Right cardiac atrium (tissue), 5 donors: ENCODE measurements at regions not wholly inside any gene's neighbourhood (a gene's known extent, or its start where the extent isn't known, plus 50 kb on each side); places are given as distances from the start of the nearest gene placed in this dataset.
A peak's percentile ranks its signal among the peaks of the same experiment; 100 is the strongest.

Experiments used
- ATAC-seq, 2 donors: fragments of 200-7000 bp; cut with Tn5 transposase; one replicate each; pipeline versions ENCODE4 v1.8.0 to v1.9.1; 2020; ENCODE audit warnings: moderate library complexity in 2 of 2, mild to moderate bottlenecking in 1 of 2
- DNase-seq, 3 donors: peaks; one replicate each; pipeline ENCODE4 v3.0.0-alpha.2; 2020
- H3K27ac ChIP-seq: one replicate; pipeline ENCODE4 v1.5.1; 2013; ENCODE audit warnings: mild to moderate bottlenecking, low read length, control low read depth, moderate library complexity
- H3K27me3 ChIP-seq: one replicate; pipeline ENCODE4 v1.6.1; 2013; ENCODE audit not compliant: control insufficient read depth, insufficient read depth
- H3K4me1 ChIP-seq: one replicate; pipeline ENCODE4 v1.6.1; 2013; ENCODE audit warnings: low read length; ENCODE audit not compliant: control insufficient read depth, insufficient read depth
- H3K4me3 ChIP-seq: one replicate; pipeline ENCODE4 v1.5.1; 2013; ENCODE audit warnings: low read length, control low read depth
- H3K9me3 ChIP-seq: one replicate; pipeline ENCODE4 v1.6.1; 2013; ENCODE audit warnings: low read length; ENCODE audit not compliant: control insufficient read depth
- WGBS: extraction: QIAGEN DNeasy Blood & Tissue Kit; methylation state at CpG from one replicate; pipeline ENCODE4 v1.1.7; 2013; 5-methylcytosine and 5-hydroxymethylcytosine counted together
- intact Hi-C, 4 donors: fragments of 100-400 bp; cut with DNase I; formaldehyde crosslinking; loops; one replicate each; pipeline versions ENCODE4 v1.11.0 to v1.14.0; 2022 to 2023
- donor health status: healthy with polysubstance abuse.
- donor health status: DM: no; HTN: yes; CAD: no.
- donor health status: DM: no; HTN: no; CAD: no.
- donor health status: DM: no; HTN: yes; CAD: no; lungs with severe emphysema.
- donor health status: DM: yes; HTN: yes; CAD: no.

- H3K9me3 ChIP-seq, result no peaks in the 10 kb centered on the region
- H3K4me3 ChIP-seq, result no peak overlapping the region
- intact Hi-C loops, result no loop called here
- no peaks in the 10 kb centered on the region for H3K27me3 ChIP-seq
- H3K27ac ChIP-seq, result no peak overlapping the region
- DNase-seq, result no peak
- no peak for ATAC-seq
- peaks cover 3% of the 10 kb centered on the region for H3K4me1 ChIP-seq
Observed at GRCh38 chr4:11628093-11628725, 199.5 kb upstream of the HS3ST1 start.

- H3K9me3 ChIP-seq, result no peaks in the 10 kb centered on the region
- no peak for ATAC-seq
- H3K4me3 ChIP-seq, result no peak overlapping the region
- intact Hi-C loops, result no loop called here
- 87% methylated on average over 4 of the region's 4 CpGs for whole genome bisulfite sequencing
- no peak overlapping the region for H3K27ac ChIP-seq
- H3K4me1 ChIP-seq, result peaks cover 5% of the 10 kb centered on the region
- no peak for DNase-seq
- H3K27me3 ChIP-seq, result no peaks in the 10 kb centered on the region
Observed at GRCh38 chr4:11626066-11626465, 197.4 kb upstream of the HS3ST1 start.

- intact Hi-C loops, result no loop called here
- Histone ChIP-seq H3K9me3 (no peaks in the 10 kb centered on the region), H3K27me3 (no peaks in the 10 kb centered on the region), H3K4me3 (no peak overlapping the region), H3K27ac (no peak overlapping the region), H3K4me1 (peaks cover 5% of the 10 kb centered on the region)
- peak; percentile 67 to 85 for ATAC-seq
- WGBS, result 60% methylated on average over 7 of the region's 7 CpGs
- peak; percentile 24 to 69 (median 49) for DNase-seq
Observed at GRCh38 chr4:11625211-11625610, 196.5 kb upstream of the HS3ST1 start.

- Histone ChIP-seq H3K27ac (peak overlapping the region; percentile 39), H3K27me3 (no peaks in the 10 kb centered on the region), H3K9me3 (no peaks in the 10 kb centered on the region), H3K4me1 (peaks cover 5% of the 10 kb centered on the region), H3K4me3 (no peak overlapping the region)
- intact Hi-C loops, result no loop called here
- ATAC-seq (peak; percentile 20 to 67), DNase-seq (no peak)
- 41% methylated on average over 2 of the region's 2 CpGs for WGBS
Observed at GRCh38 chr4:11624370-11624769, 195.7 kb upstream of the HS3ST1 start.

GRCh38 chr4:11623726-11624037 is 195.0 kb upstream of the HS3ST1 start:
- DNase-seq, result peak in 1 of 3 donors; percentile 34
- H3K27me3 ChIP-seq, result no peaks in the 10 kb centered on the region
- no peak overlapping the region for H3K27ac ChIP-seq
- 66% methylated on average over 1 of the region's 1 CpG for whole genome bisulfite sequencing
- no peaks in the 10 kb centered on the region for H3K9me3 ChIP-seq
- H3K4me1 ChIP-seq, result peaks cover 5% of the 10 kb centered on the region
- no peak overlapping the region for H3K4me3 ChIP-seq
- no peak for ATAC-seq
- intact Hi-C loops, result no loop called here

- Histone ChIP-seq H3K27ac (no peak overlapping the region), H3K27me3 (no peaks in the 10 kb centered on the region), H3K9me3 (no peaks in the 10 kb centered on the region), H3K4me3 (no peak overlapping the region), H3K4me1 (peaks cover 5% of the 10 kb centered on the region)
- ATAC-seq (no peak), DNase-seq (no peak)
- intact Hi-C loops, result no loop called here
- 94% methylated on average over 10 of the region's 10 CpGs for WGBS
Observed at GRCh38 chr4:11622961-11623725, 194.4 kb upstream of the HS3ST1 start.

- no peaks in the 10 kb centered on the region for H3K27me3 ChIP-seq
- ATAC-seq (no peak), DNase-seq (no peak)
- H3K4me1 ChIP-seq, result peaks cover 5% of the 10 kb centered on the region
- 84% methylated on average over 2 of the region's 2 CpGs for WGBS
- H3K9me3 ChIP-seq, result no peaks in the 10 kb centered on the region
- intact Hi-C loops, result no loop called here
- no peak overlapping the region for H3K4me3 ChIP-seq
- no peak overlapping the region for H3K27ac ChIP-seq
Observed at GRCh38 chr4:11620861-11621260, 192.2 kb upstream of the HS3ST1 start.

GRCh38 chr4:11618666-11619282 is 190.1 kb upstream of the HS3ST1 start:
- DNase-seq (no peak), ATAC-seq (peak in 1 of 2 donors; percentile 43)
- no peaks in the 10 kb centered on the region for H3K27me3 ChIP-seq
- H3K9me3 ChIP-seq, result no peaks in the 10 kb centered on the region
- H3K27ac ChIP-seq, result no peak overlapping the region
- 48% methylated on average over 2 of the region's 2 CpGs for WGBS
- H3K4me1 ChIP-seq, result peaks cover 2% of the 10 kb centered on the region
- intact Hi-C loops, result no loop called here
- no peak overlapping the region for H3K4me3 ChIP-seq

- intact Hi-C loops, result no loop called here
- no peak overlapping the region for H3K27ac ChIP-seq
- 90% methylated on average over 4 of the region's 4 CpGs for WGBS
- no peaks in the 10 kb centered on the region for H3K9me3 ChIP-seq
- H3K27me3 ChIP-seq, result no peaks in the 10 kb centered on the region
- no peaks in the 10 kb centered on the region for H3K4me1 ChIP-seq
- no peak for DNase-seq
- ATAC-seq, result no peak
- no peak overlapping the region for H3K4me3 ChIP-seq
Observed at GRCh38 chr4:11616856-11617255, 188.2 kb upstream of the HS3ST1 start.

- peak in 1 of 2 donors; percentile 52 for ATAC-seq
Observed at GRCh38 chr4:11615601-11616000, 186.9 kb upstream of the HS3ST1 start.

GRCh38 chr4:11614426-11614825 is 185.7 kb upstream of the HS3ST1 start:
- Histone ChIP-seq H3K27ac (no peak overlapping the region), H3K9me3 (no peaks in the 10 kb centered on the region), H3K4me1 (no peaks in the 10 kb centered on the region), H3K4me3 (no peak overlapping the region), H3K27me3 (no peaks in the 10 kb centered on the region)
- WGBS, result 97% methylated on average over 5 of the region's 5 CpGs
- ATAC-seq (no peak), DNase-seq (no peak)
- intact Hi-C loops, result no loop called here

More at GRCh38 chr4:11615601-11616000, 186.9 kb upstream of the HS3ST1 start:
- no peaks in the 10 kb centered on the region for H3K27me3 ChIP-seq
- no peak overlapping the region for H3K27ac ChIP-seq
- no peaks in the 10 kb centered on the region for H3K4me1 ChIP-seq
- no peaks in the 10 kb centered on the region for H3K9me3 ChIP-seq
- H3K4me3 ChIP-seq, result no peak overlapping the region
- 37% methylated on average over 7 of the region's 7 CpGs for WGBS
- intact Hi-C loops, result no loop called here
- DNase-seq, result no peak
